ENCODE measurements at regions not wholly inside any gene's neighbourhood (a gene's known extent, or its start where the extent isn't known, plus 50 kb on each side); places are given as distances from the start of the nearest gene placed in this dataset.

- TF ChIP-seq EZH2phosphoT487 (IDR thresholded peaks at IDR 0.05; ENCODE audit: borderline replicate concordance) (no peak), CTCF (conservative IDR thresholded peaks at IDR 0.05; ENCODE audit: low read length) (no peak)
- Histone ChIP-seq H3K4me3 (ENCODE audit: low read length, poor library complexity, severe bottlenecking) (no peak overlapping the region), H3K9ac (ENCODE audit: low read depth, low read length, poor library complexity, severe bottlenecking) (no peak overlapping the region), H3F3A (ENCODE audit: low read depth) (no peaks in the 10 kb centered on the region), H3K4me2 (ENCODE audit: low read depth, low read length, poor library complexity, severe bottlenecking) (no peak overlapping the region), H4K20me1 (ENCODE audit: insufficient read depth, low read length, poor library complexity, severe bottlenecking) (no peaks in the 10 kb centered on the region), H2AFZ (ENCODE audit: low read length) (no peak overlapping the region), H3K9me3 (ENCODE audit: insufficient read depth, low read depth, low read length) (no peaks in the 10 kb centered on the region), H3K36me3 (ENCODE audit: insufficient read depth, low read length) (no peaks in the 10 kb centered on the region), H3K4me1 (ENCODE audit: insufficient read depth, low read length, poor library complexity, severe bottlenecking) (no peaks in the 10 kb centered on the region), H3K27me3 (ENCODE audit: insufficient read depth, low read length, poor library complexity, severe bottlenecking) (no peaks in the 10 kb centered on the region), H3K79me2 (ENCODE audit: insufficient read depth, low read length) (no peaks in the 10 kb centered on the region), H3K9me2 (replicated peaks; ENCODE audit: low read depth, low read length) (no peaks in the 10 kb centered on the region)
Measured at GRCh38 chr2:18824915-18825314, 235.5 kb upstream of the NT5C1B start.

GRCh38 chr2:18824325-18824790 lies 235.0 kb upstream of the NT5C1B start:
- no peaks in the 10 kb centered on the region for H3K79me2 ChIP-seq (ENCODE audit: insufficient read depth, low read length)
- H3K9me2 ChIP-seq (replicated peaks; ENCODE audit: low read depth, low read length), result no peaks in the 10 kb centered on the region
- no peak for TF ChIP-seq CTCF (conservative IDR thresholded peaks at IDR 0.05; ENCODE audit: low read length)
- TF ChIP-seq EZH2phosphoT487 (IDR thresholded peaks at IDR 0.05; ENCODE audit: borderline replicate concordance), result no peak
- no peak overlapping the region for H3K4me3 ChIP-seq (ENCODE audit: low read length, poor library complexity, severe bottlenecking)
- H3F3A ChIP-seq (ENCODE audit: low read depth), result no peaks in the 10 kb centered on the region
- no peak overlapping the region for H2AFZ ChIP-seq (ENCODE audit: low read length)
- no peaks in the 10 kb centered on the region for H3K9me3 ChIP-seq (ENCODE audit: insufficient read depth, low read depth, low read length)
- H3K4me1 ChIP-seq (ENCODE audit: insufficient read depth, low read length, poor library complexity, severe bottlenecking), result no peaks in the 10 kb centered on the region
- H4K20me1 ChIP-seq (ENCODE audit: insufficient read depth, low read length, poor library complexity, severe bottlenecking), result no peaks in the 10 kb centered on the region
- no peaks in the 10 kb centered on the region for H3K27me3 ChIP-seq (ENCODE audit: insufficient read depth, low read length, poor library complexity, severe bottlenecking)
- no peak overlapping the region for H3K4me2 ChIP-seq (ENCODE audit: low read depth, low read length, poor library complexity, severe bottlenecking)
- H3K36me3 ChIP-seq (ENCODE audit: insufficient read depth, low read length), result no peaks in the 10 kb centered on the region
- H3K9ac ChIP-seq (ENCODE audit: low read depth, low read length, poor library complexity, severe bottlenecking), result no peak overlapping the region

- no peaks in the 10 kb centered on the region for H3K27me3 ChIP-seq (ENCODE audit: insufficient read depth, low read length, poor library complexity, severe bottlenecking)
- H3K9me3 ChIP-seq (ENCODE audit: insufficient read depth, low read depth, low read length), result no peaks in the 10 kb centered on the region
- H3K9ac ChIP-seq (ENCODE audit: low read depth, low read length, poor library complexity, severe bottlenecking), result no peak overlapping the region
- H3K9me2 ChIP-seq (replicated peaks; ENCODE audit: low read depth, low read length), result no peaks in the 10 kb centered on the region
- no peaks in the 10 kb centered on the region for H3F3A ChIP-seq (ENCODE audit: low read depth)
- no peak overlapping the region for H2AFZ ChIP-seq (ENCODE audit: low read length)
- H3K4me1 ChIP-seq (ENCODE audit: insufficient read depth, low read length, poor library complexity, severe bottlenecking), result no peaks in the 10 kb centered on the region
- H3K4me2 ChIP-seq (ENCODE audit: low read depth, low read length, poor library complexity, severe bottlenecking), result no peak overlapping the region
- TF ChIP-seq CTCF (conservative IDR thresholded peaks at IDR 0.05; ENCODE audit: low read length) (no peak), EZH2phosphoT487 (IDR thresholded peaks at IDR 0.05; ENCODE audit: borderline replicate concordance) (no peak)
- no peaks in the 10 kb centered on the region for H3K79me2 ChIP-seq (ENCODE audit: insufficient read depth, low read length)
- H4K20me1 ChIP-seq (ENCODE audit: insufficient read depth, low read length, poor library complexity, severe bottlenecking), result no peaks in the 10 kb centered on the region
- H3K36me3 ChIP-seq (ENCODE audit: insufficient read depth, low read length), result no peaks in the 10 kb centered on the region
- H3K4me3 ChIP-seq (ENCODE audit: low read length, poor library complexity, severe bottlenecking), result no peak overlapping the region
Measured at GRCh38 chr2:18821431-18821830, 232.1 kb upstream of the NT5C1B start.

All from Loucy (cell line).